Esophagus muscularis mucosa (tissue), 4 donors: ENCODE measurements at regions not wholly inside any gene's neighbourhood (a gene's known extent, or its start where the extent isn't known, plus 50 kb on each side); places are given as distances from the start of the nearest gene placed in this dataset.

Experiments
- DNase-seq: peaks from one replicate; pipeline ENCODE4 v3.0.0-alpha.2; 2017; ENCODE audit errors: extremely low spot score
- H3K27ac ChIP-seq, 4 donors: fragments of 200-600 bp; sonication (generic); replicated peaks in 1 of 4; 1 replicate in 3 of 4; 2 replicates in 1 of 4; pipeline ENCODE4 v1.5.1; 2016 to 2019; ENCODE audit warnings: mild to moderate bottlenecking in 1 of 4
- H3K27me3 ChIP-seq, 4 donors: fragments of 200-600 bp; sonication (generic); one replicate each; pipeline versions ENCODE4 v1.5.1 to v1.6.0; 2016 to 2019
- H3K36me3 ChIP-seq, 4 donors: fragments of 200-600 bp; sonication (generic); one replicate each; pipeline ENCODE4 v1.5.1; 2016 to 2019
- H3K4me1 ChIP-seq, 4 donors: fragments of 200-600 bp; sonication (generic); one replicate each; pipeline ENCODE4 v1.5.1; 2016 to 2019
- H3K4me3 ChIP-seq, 4 donors: fragments of 200-600 bp; sonication (generic); 1 replicate in 2 of 4; 2 replicates in 2 of 4; pipeline ENCODE4 v1.5.1; 2016 to 2019; ENCODE audit warnings: mild to moderate bottlenecking in 4 of 4, moderate library complexity in 1 of 4
- H3K9me3 ChIP-seq, 4 donors: fragments of 200-600 bp; sonication (generic); 1 replicate in 3 of 4; 2 replicates in 1 of 4; pipeline ENCODE4 v1.5.1; 2016 to 2019
- EP300 ChIP-seq: sonication (generic); formaldehyde crosslinking; IDR thresholded peaks from one replicate; pipeline ENCODE4 v1.6.1; 2017; ENCODE audit warnings: antibody characterized with exemption
- POLR2A ChIP-seq: fragments of 450-650 bp; IDR thresholded peaks from one replicate; pipeline ENCODE4 v1.6.1; 2017; ENCODE audit warnings: antibody characterized with exemption, moderate library complexity, mild to moderate bottlenecking, low read depth
- POLR2AphosphoS5 ChIP-seq, 2 donors: sonication (generic); formaldehyde crosslinking; IDR thresholded peaks; one replicate each; pipeline ENCODE4 v1.6.1; 2017; ENCODE audit warnings: antibody characterized with exemption in 2 of 2
- WGBS: methylation state at CpG from one replicate; pipeline ENCODE4 v1.1.5; 2018; 5-methylcytosine and 5-hydroxymethylcytosine counted together
- intact Hi-C: fragments of 100-400 bp; cut with DNase I; formaldehyde crosslinking; loops from one replicate; pipeline ENCODE4 v1.15.1; 2023
- TF ChIP-seq, protein P1 (sequence below), 3 experiments: fragments of 200-600 bp in 2 of 3; fragments of 450-650 bp in 1 of 3; sonication (generic) in 2 of 3; IDR thresholded peaks; one replicate each; pipeline ENCODE4 v1.5.1; 2017 to 2019; ENCODE audit warnings: antibody characterized with exemption in 3 of 3, mild to moderate bottlenecking in 2 of 3, moderate library complexity in 1 of 3

DNA sequence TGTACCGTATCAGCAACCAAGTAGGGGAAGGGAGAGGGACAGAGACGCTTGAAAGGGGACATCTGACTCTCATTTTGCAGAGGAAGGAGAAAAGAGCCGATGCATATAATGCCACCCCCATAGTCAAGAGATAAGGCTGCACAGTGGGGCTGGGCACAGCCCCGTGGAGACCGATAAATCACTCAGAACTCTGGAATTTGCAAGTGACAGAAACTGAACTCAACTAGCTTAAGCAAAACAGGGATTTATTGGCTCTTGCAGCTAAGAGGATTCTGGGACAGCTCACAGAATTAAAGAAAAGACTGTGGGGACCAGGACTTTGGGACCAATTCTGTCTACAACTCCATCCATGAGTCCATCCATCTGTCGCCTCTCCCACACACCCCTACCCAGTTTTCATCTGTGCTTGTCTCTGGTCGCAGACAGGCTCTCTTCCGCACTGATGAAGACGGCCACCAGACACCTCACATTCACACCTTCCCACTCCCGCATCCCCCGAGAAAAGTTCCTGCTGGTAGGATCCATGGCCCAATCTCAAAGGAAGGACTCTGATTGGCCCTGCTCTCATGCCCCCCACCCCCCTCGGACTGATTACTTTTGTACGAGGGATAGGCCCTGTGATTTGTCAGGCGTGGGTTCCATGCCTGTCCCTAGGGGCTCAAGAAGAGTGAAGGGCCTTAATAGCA lies 105.9 kb upstream of the RPL38 start:
- H3K4me1 ChIP-seq = no peaks in the 10 kb centered on the region
- peaks cover 0 to 7% (median 2%) of the 10 kb centered on the region in 4 donors for H3K9me3 ChIP-seq
- H3K36me3 ChIP-seq = no peaks in the 10 kb centered on the region
- intact Hi-C loops = no loop called here
- 65% methylated on average over 14 of the region's 14 CpGs for WGBS
- peaks cover 0 to 40% (median 0%) of the 10 kb centered on the region in 4 donors for H3K27me3 ChIP-seq
- H3K4me3 ChIP-seq = no peak overlapping the region
- no peak for DNase-seq
- no peak for TF ChIP-seq POLR2A
- TF ChIP-seq, protein P1, sequence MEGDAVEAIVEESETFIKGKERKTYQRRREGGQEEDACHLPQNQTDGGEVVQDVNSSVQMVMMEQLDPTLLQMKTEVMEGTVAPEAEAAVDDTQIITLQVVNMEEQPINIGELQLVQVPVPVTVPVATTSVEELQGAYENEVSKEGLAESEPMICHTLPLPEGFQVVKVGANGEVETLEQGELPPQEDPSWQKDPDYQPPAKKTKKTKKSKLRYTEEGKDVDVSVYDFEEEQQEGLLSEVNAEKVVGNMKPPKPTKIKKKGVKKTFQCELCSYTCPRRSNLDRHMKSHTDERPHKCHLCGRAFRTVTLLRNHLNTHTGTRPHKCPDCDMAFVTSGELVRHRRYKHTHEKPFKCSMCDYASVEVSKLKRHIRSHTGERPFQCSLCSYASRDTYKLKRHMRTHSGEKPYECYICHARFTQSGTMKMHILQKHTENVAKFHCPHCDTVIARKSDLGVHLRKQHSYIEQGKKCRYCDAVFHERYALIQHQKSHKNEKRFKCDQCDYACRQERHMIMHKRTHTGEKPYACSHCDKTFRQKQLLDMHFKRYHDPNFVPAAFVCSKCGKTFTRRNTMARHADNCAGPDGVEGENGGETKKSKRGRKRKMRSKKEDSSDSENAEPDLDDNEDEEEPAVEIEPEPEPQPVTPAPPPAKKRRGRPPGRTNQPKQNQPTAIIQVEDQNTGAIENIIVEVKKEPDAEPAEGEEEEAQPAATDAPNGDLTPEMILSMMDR (IDR thresholded peaks at IDR 0.05) = no peak
- TF ChIP-seq POLR2AphosphoS5 (IDR thresholded peaks at IDR 0.05) = no peak
- no peak for TF ChIP-seq EP300
- no peak overlapping the region for H3K27ac ChIP-seq

- peaks cover 0 to 48% (median 0%) of the 10 kb centered on the region in 4 donors for H3K27me3 ChIP-seq
- TF ChIP-seq EP300 = no peak
- TF ChIP-seq, protein P1 (IDR thresholded peaks at IDR 0.05) = no peak
- TF ChIP-seq POLR2AphosphoS5 (IDR thresholded peaks at IDR 0.05) = no peak
- no peak for TF ChIP-seq POLR2A
- H3K9me3 ChIP-seq = no peaks in the 10 kb centered on the region
- intact Hi-C loops = no loop called here
- H3K36me3 ChIP-seq = no peaks in the 10 kb centered on the region
- no peak overlapping the region for H3K4me3 ChIP-seq
- no peak for DNase-seq
- H3K4me1 ChIP-seq = no peaks in the 10 kb centered on the region
- WGBS = 89% methylated on average over 11 of the region's 15 CpGs
- H3K27ac ChIP-seq = no peak overlapping the region
Observed at GRCh38 chr17:74098136-74099024, 105.1 kb upstream of the RPL38 start.

- Histone ChIP-seq H3K9me3 (no peaks in the 10 kb centered on the region), H3K4me1 (no peaks in the 10 kb centered on the region), H3K27me3 (peaks cover 0 to 49% (median 0%) of the 10 kb centered on the region in 4 donors), H3K27ac (no peak overlapping the region), H3K36me3 (no peaks in the 10 kb centered on the region), H3K4me3 (no peak overlapping the region)
- TF ChIP-seq EP300 (no peak), POLR2AphosphoS5 (IDR thresholded peaks at IDR 0.05) (no peak), POLR2A (no peak)
- TF ChIP-seq, protein P1 (IDR thresholded peaks at IDR 0.05) = no peak
- WGBS = 57% methylated on average over 16 of the region's 16 CpGs
- DNase-seq = no peak
- intact Hi-C loops = no loop called here
Observed at GRCh38 chr17:74099442-74100340, 103.8 kb upstream of the RPL38 start.

- peaks cover 0 to 68% (median 0%) of the 10 kb centered on the region in 4 donors for H3K27me3 ChIP-seq
- intact Hi-C loops = no loop called here
Observed at GRCh38 chr17:74104921-74105320, 98.6 kb upstream of the RPL38 start.

More at GRCh38 chr17:74104921-74105320, 98.6 kb upstream of the RPL38 start:
- 67% methylated on average over 5 of the region's 5 CpGs for WGBS
- no peak for DNase-seq
- no peaks in the 10 kb centered on the region for H3K4me1 ChIP-seq
- no peak for TF ChIP-seq POLR2A
- TF ChIP-seq EP300 = no peak
- no peak for TF ChIP-seq POLR2AphosphoS5 (IDR thresholded peaks at IDR 0.05)
- TF ChIP-seq, protein P1 (IDR thresholded peaks at IDR 0.05) = no peak
- H3K36me3 ChIP-seq = no peaks in the 10 kb centered on the region
- no peaks in the 10 kb centered on the region for H3K9me3 ChIP-seq
- H3K27ac ChIP-seq = no peak overlapping the region
- H3K4me3 ChIP-seq = no peak overlapping the region
